ENCODE measurements at regions not wholly inside any gene's neighbourhood (a gene's known extent, or its start where the extent isn't known, plus 50 kb on each side); places are given as distances from the start of the nearest gene placed in this dataset.
"Not testable (repeated sequence)": the region's sequence is repeated elsewhere in the genome, so short reads cannot be mapped to it uniquely, and the experiment has no call there.

GRCh38 chr1:30008372-30008997 is 714.9 kb downstream of the MATN1 start:
- no peak for DNase-seq (ENCODE audit: low read depth in 2 of 2)

- DNase-seq (ENCODE audit: low read depth in 2 of 2), result no peak
These were observed 717.3 kb downstream of the MATN1 start for GRCh38 chr1:30005972-30006619.

GRCh38 chr1:30001732-30002039 is 721.7 kb downstream of the MATN1 start:
- DNase-seq (ENCODE audit: low read depth in 2 of 2), result no peak

GRCh38 chr1:30001011-30001731 is 722.2 kb downstream of the MATN1 start:
- DNase-seq (ENCODE audit: low read depth in 2 of 2), result no peak

GRCh38 chr1:30000266-30000665 is 723.1 kb downstream of the MATN1 start:
- DNase-seq (ENCODE audit: low read depth in 2 of 2), result no peak

- DNase-seq (ENCODE audit: low read depth in 2 of 2), result no peak
These were observed 723.8 kb downstream of the MATN1 start for GRCh38 chr1:29999595-29999994.

- no peak for DNase-seq (ENCODE audit: low read depth in 2 of 2)
These were observed 724.7 kb downstream of the MATN1 start for GRCh38 chr1:29998686-29999085.

- DNase-seq (ENCODE audit: low read depth in 2 of 2), result not testable (repeated sequence)
These were observed 725.6 kb downstream of the MATN1 start for GRCh38 chr1:29997818-29998217.

GRCh38 chr1:29993950-29994349 is 729.4 kb downstream of the MATN1 start:
- no peak for DNase-seq (ENCODE audit: low read depth in 2 of 2)

- DNase-seq (ENCODE audit: low read depth in 2 of 2), result no peak
These were observed 731.6 kb downstream of the MATN1 start for GRCh38 chr1:29991815-29992214.

GRCh38 chr1:29991025-29991424 is 732.4 kb downstream of the MATN1 start:
- no peak for DNase-seq (ENCODE audit: low read depth in 2 of 2)

- DNase-seq (ENCODE audit: low read depth in 2 of 2), result no peak
These were observed 733.1 kb downstream of the MATN1 start for GRCh38 chr1:29990304-29990703.

GRCh38 chr1:29986986-29987385 is 736.4 kb downstream of the MATN1 start:
- DNase-seq (ENCODE audit: low read depth in 2 of 2), result no peak

- no peak for DNase-seq (ENCODE audit: low read depth in 2 of 2)
These were observed 737.8 kb downstream of the MATN1 start for GRCh38 chr1:29985606-29985945.

- no peak for DNase-seq (ENCODE audit: low read depth in 2 of 2)
These were observed 738.4 kb downstream of the MATN1 start for GRCh38 chr1:29984862-29985605.

GRCh38 chr1:29984166-29984861 is 739.1 kb downstream of the MATN1 start:
- no peak for DNase-seq (ENCODE audit: low read depth in 2 of 2)

- no peak for DNase-seq (ENCODE audit: low read depth in 2 of 2)
These were observed 740.1 kb downstream of the MATN1 start for GRCh38 chr1:29983321-29983720.

GRCh38 chr1:29981586-29982239 is 741.7 kb downstream of the MATN1 start:
- no peak for DNase-seq (ENCODE audit: low read depth in 2 of 2)

GRCh38 chr1:29977550-29977949 is 741.2 kb downstream of the PTPRU start:
- DNase-seq (ENCODE audit: low read depth in 2 of 2), result no peak

GRCh38 chr1:29975036-29975694 is 738.8 kb downstream of the PTPRU start:
- no peak for DNase-seq (ENCODE audit: low read depth in 2 of 2)

- DNase-seq (ENCODE audit: low read depth in 2 of 2), result no peak
These were observed 738.0 kb downstream of the PTPRU start for GRCh38 chr1:29974316-29974724.
